ENCODE measurements at regions not wholly inside any gene's neighbourhood (a gene's known extent, or its start where the extent isn't known, plus 50 kb on each side); places are given as distances from the start of the nearest gene placed in this dataset.
A peak's percentile ranks its signal among the peaks of the same experiment; 100 is the strongest.
"Not testable (repeated sequence)": the region's sequence is repeated elsewhere in the genome, so short reads cannot be mapped to it uniquely, and the experiment has no call there.

GRCh38 chr1:43031316-43032203, 72.9 kb upstream of the SLC2A1 start:
- no peaks in the 10 kb centered on the region for H3K9me3 ChIP-seq (ENCODE audit: low read length)
- H3K4me1 ChIP-seq (ENCODE audit: insufficient read depth, low read length): peaks cover 21% of the 10 kb centered on the region
- H3K4me3 ChIP-seq (ENCODE audit: low read length): no peak overlapping the region
- H2AFZ ChIP-seq (ENCODE audit: low read depth, low read length): no peak overlapping the region
- no peaks in the 10 kb centered on the region for H3K27me3 ChIP-seq (ENCODE audit: insufficient read depth, low read length)
- no peaks in the 10 kb centered on the region for H3K36me3 ChIP-seq (ENCODE audit: insufficient read depth, low read length)

DNA sequence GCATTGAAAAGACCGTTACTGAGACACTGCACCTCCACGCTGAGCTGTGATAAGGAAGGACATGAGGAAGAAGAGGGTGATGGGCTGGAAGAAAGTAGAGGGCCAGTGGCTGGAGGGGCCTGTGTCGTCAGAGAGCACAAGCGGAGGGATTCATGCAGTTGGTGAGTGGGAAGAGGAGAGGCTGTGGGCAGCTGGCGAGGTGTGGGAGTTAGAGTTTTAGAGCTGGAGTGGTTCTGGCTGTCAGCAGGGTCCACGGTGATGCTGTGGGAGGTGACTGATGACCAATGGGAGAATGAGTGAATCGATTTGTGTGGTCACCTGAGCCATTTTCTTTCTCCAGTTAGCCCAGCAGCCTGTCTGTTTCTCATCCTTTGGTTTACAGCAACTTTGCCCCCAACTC, 66.2 kb upstream of the SLC2A1 start:
- Histone ChIP-seq H3K4me1 (ENCODE audit: insufficient read depth, low read length) (peaks cover 10% of the 10 kb centered on the region), H2AFZ (ENCODE audit: low read depth, low read length) (no peak overlapping the region), H3K27me3 (ENCODE audit: insufficient read depth, low read length) (no peaks in the 10 kb centered on the region), H3K9me3 (ENCODE audit: low read length) (no peaks in the 10 kb centered on the region), H3K36me3 (ENCODE audit: insufficient read depth, low read length) (no peaks in the 10 kb centered on the region), H3K4me3 (ENCODE audit: low read length) (no peak overlapping the region)

DNA sequence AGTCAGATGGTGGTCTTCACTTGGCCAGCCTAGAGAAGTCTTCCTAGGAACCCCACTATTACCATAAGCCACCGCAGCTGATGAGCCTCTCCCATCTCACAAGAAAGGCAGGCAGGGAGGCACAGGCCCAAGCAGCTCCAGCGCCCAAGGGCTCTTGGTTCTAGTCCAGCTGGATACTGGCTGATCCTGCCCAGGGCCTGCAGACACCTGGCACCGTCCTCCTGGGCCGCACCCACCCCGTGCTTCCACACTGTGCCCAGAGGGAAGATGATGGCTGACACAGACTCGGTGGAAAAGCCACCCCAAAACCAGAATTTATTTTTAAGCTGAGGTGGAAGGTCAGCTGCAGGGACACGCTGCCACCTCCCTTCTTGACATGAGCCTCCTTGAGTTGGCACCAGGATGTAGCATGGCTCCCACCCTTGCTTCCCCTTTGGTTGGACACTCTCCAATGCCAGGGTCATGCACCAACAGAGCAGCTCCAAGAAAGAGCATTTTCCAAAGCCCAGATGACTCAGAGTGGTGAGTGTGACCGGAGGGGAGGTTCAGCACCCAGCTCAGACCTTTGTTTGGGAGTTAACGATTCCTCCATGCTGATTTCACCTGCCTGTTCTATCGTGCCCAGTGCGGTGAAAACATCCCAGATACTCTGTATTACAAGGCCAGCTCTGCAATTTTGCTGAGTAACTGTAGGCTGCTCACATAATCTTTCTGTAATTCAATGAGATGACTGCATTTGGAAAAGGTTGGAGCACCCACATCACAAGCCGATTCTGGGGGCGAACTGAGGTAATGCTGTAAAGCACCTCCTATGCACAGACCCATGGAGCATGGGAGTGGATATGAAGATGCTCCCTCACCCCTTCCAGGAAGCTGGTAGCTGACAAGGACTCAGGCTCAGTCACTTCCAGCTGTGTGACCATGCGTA, 63.1 kb upstream of the SLC2A1 start:
- Histone ChIP-seq H3K36me3 (ENCODE audit: insufficient read depth, low read length) (no peaks in the 10 kb centered on the region), H3K27me3 (ENCODE audit: insufficient read depth, low read length) (no peaks in the 10 kb centered on the region), H3K4me3 (ENCODE audit: low read length) (no peak overlapping the region), H2AFZ (ENCODE audit: low read depth, low read length) (no peak overlapping the region), H3K4me1 (ENCODE audit: insufficient read depth, low read length) (no peaks in the 10 kb centered on the region), H3K9me3 (ENCODE audit: low read length) (no peaks in the 10 kb centered on the region)

- Histone ChIP-seq H3K4me1 (ENCODE audit: insufficient read depth, low read length) (no peaks in the 10 kb centered on the region), H3K9me3 (ENCODE audit: low read length) (no peaks in the 10 kb centered on the region), H3K36me3 (ENCODE audit: insufficient read depth, low read length) (no peaks in the 10 kb centered on the region), H3K4me3 (ENCODE audit: low read length) (no peak overlapping the region), H2AFZ (ENCODE audit: low read depth, low read length) (no peak overlapping the region), H3K27me3 (ENCODE audit: insufficient read depth, low read length) (no peaks in the 10 kb centered on the region)
Observed at GRCh38 chr1:43019226-43019625, 60.6 kb upstream of the SLC2A1 start.

DNA sequence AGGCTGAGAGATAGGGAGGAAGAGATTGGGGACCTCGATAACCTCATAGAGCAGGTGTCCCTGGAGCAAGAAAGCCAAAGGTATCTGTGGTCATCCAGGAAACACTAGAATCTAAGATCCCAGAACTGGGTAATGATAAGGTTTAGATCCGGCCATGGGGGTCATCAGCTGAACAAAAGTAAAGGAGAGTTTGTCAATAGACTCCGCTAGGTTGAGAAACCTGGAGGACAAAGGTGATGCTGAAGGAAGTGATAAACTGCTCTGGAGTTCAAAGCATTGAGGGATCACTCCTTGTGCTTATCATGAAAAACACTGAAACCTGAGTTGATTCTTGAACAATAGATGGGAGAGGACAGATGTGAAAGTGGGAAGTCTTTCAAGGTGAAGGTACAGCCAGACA, 59.5 kb upstream of the SLC2A1 start:
- Histone ChIP-seq H3K4me3 (ENCODE audit: low read length) (no peak overlapping the region), H3K9me3 (ENCODE audit: low read length) (no peaks in the 10 kb centered on the region), H3K4me1 (ENCODE audit: insufficient read depth, low read length) (no peaks in the 10 kb centered on the region), H3K36me3 (ENCODE audit: insufficient read depth, low read length) (no peaks in the 10 kb centered on the region), H2AFZ (ENCODE audit: low read depth, low read length) (no peak overlapping the region), H3K27me3 (ENCODE audit: insufficient read depth, low read length) (no peaks in the 10 kb centered on the region)

GRCh38 chr1:43015269-43015668, 56.6 kb upstream of the SLC2A1 start:
- Histone ChIP-seq H3K27me3 (ENCODE audit: insufficient read depth, low read length) (no peaks in the 10 kb centered on the region), H3K9me3 (ENCODE audit: low read length) (no peaks in the 10 kb centered on the region), H3K36me3 (ENCODE audit: insufficient read depth, low read length) (no peaks in the 10 kb centered on the region), H3K4me1 (ENCODE audit: insufficient read depth, low read length) (peaks cover 6% of the 10 kb centered on the region), H3K4me3 (ENCODE audit: low read length) (no peak overlapping the region), H2AFZ (ENCODE audit: low read depth, low read length) (no peak overlapping the region)

GRCh38 chr1:43014579-43014978, 55.9 kb upstream of the SLC2A1 start:
- not testable (repeated sequence) for H3K4me3 ChIP-seq (ENCODE audit: low read length); H3K36me3 ChIP-seq (ENCODE audit: insufficient read depth, low read length); H3K27me3 ChIP-seq (ENCODE audit: insufficient read depth, low read length); H3K9me3 ChIP-seq (ENCODE audit: low read length); H2AFZ ChIP-seq (ENCODE audit: low read depth, low read length)
- peaks cover 13% of the 10 kb centered on the region for H3K4me1 ChIP-seq (ENCODE audit: insufficient read depth, low read length)

GRCh38 chr1:43011020-43011419, 52.4 kb upstream of the SLC2A1 start:
- H3K4me1 ChIP-seq (ENCODE audit: insufficient read depth, low read length): peaks cover 44% of the 10 kb centered on the region
- H3K9me3 ChIP-seq (ENCODE audit: low read length): no peaks in the 10 kb centered on the region
- no peaks in the 10 kb centered on the region for H3K27me3 ChIP-seq (ENCODE audit: insufficient read depth, low read length)
- H3K4me3 ChIP-seq (ENCODE audit: low read length): no peak overlapping the region
- no peaks in the 10 kb centered on the region for H3K36me3 ChIP-seq (ENCODE audit: insufficient read depth, low read length)
- no peak overlapping the region for H2AFZ ChIP-seq (ENCODE audit: low read depth, low read length)

- Histone ChIP-seq H3K27me3 (ENCODE audit: insufficient read depth, low read length) (no peaks in the 10 kb centered on the region), H3K9me3 (ENCODE audit: low read length) (no peaks in the 10 kb centered on the region), H3K4me1 (ENCODE audit: insufficient read depth, low read length) (peaks cover 53% of the 10 kb centered on the region), H3K4me3 (ENCODE audit: low read length) (no peak overlapping the region), H2AFZ (ENCODE audit: low read depth, low read length) (no peak overlapping the region), H3K36me3 (ENCODE audit: insufficient read depth, low read length) (no peaks in the 10 kb centered on the region)
Observed at GRCh38 chr1:43009274-43009673, 50.6 kb upstream of the SLC2A1 start.

DNA sequence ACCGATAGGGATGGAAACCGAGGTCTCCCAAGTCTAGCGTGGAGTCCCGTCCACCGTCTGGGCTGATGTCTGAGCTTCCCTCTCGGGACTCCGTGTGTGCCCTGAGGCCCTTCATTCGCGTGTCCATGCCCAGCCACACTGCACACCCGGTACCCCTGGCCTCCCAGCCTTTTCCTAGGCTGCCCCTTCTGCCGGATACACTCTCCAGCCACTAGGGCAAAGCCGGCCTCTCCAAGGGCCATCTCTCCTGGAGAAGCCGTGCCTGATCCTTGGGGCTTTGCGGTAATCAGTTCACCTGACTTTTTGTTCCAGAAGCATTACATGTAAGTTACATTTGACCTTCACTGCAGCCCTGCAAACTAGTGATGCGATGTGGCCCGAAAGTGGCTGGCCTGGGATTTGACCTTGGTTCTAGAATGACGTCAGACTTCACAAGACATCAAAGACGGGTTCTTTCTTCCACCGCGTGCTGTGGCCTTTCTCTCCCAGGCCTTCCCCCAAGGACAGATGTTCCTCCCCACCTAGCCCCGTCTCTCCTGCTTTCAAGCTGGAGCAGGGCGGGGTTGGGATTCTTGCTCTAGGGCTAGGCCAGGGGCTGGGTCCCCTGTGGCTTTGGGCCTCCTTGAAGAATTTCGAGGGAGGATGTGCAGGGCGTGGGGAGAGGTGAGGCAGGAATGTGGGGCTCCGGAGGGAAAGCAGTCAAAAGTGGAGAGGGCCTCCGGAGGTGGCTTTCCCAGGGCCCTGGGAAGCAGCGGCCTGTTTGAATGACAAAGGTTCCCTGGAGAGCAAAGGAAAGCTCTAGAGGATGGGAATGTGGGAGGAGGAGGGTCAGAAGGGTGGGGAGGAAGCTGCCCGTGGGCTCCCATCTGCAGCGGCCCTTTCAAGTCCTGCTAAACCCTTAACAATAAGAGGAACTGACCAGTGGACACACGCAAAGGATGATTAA, 49.7 kb upstream of the SLC2A1 start:
- H2AFZ ChIP-seq (ENCODE audit: low read depth, low read length): peak overlapping the region; percentile 0
- H3K4me1 ChIP-seq (ENCODE audit: insufficient read depth, low read length): peaks cover 53% of the 10 kb centered on the region
- no peak overlapping the region for H3K4me3 ChIP-seq (ENCODE audit: low read length)

More for the DNA sequence above, 49.7 kb upstream of the SLC2A1 start:
- H3K27me3 ChIP-seq (ENCODE audit: insufficient read depth, low read length): no peaks in the 10 kb centered on the region
- H3K9me3 ChIP-seq (ENCODE audit: low read length): no peaks in the 10 kb centered on the region
- no peaks in the 10 kb centered on the region for H3K36me3 ChIP-seq (ENCODE audit: insufficient read depth, low read length)
